GM21360 (cell line): ENCODE measurements at regions not wholly inside any gene's neighbourhood (a gene's known extent, or its start where the extent isn't known, plus 50 kb on each side); places are given as distances from the start of the nearest gene placed in this dataset.

Experiments
- ATAC-seq: cut with Tn5 transposase; IDR thresholded peaks from one replicate; pipeline ENCODE4 v1.9.1; 2021; ENCODE audit warnings: mild to moderate bottlenecking, moderate library complexity; ENCODE audit not compliant: unreplicated experiment

- ATAC-seq: no peak
Measured at GRCh38 chr9:7360513-7360912, 439.1 kb downstream of the DMAC1 start.

- no peak for ATAC-seq
Measured at GRCh38 chr9:7358876-7359275, 440.7 kb downstream of the DMAC1 start.

- no peak for ATAC-seq
Measured at GRCh38 chr9:7354704-7355103, 444.9 kb downstream of the DMAC1 start.

GRCh38 chr9:7348692-7349091, 450.9 kb downstream of the DMAC1 start:
- no peak for ATAC-seq

- no peak for ATAC-seq
Measured at GRCh38 chr9:7347556-7347955, 452.0 kb downstream of the DMAC1 start.

- no peak for ATAC-seq
Measured at GRCh38 chr9:7346144-7346543, 453.4 kb downstream of the DMAC1 start.

GRCh38 chr9:7342736-7343135, 456.8 kb downstream of the DMAC1 start:
- no peak for ATAC-seq

GRCh38 chr9:7342229-7342628, 457.3 kb downstream of the DMAC1 start:
- ATAC-seq: peak; percentile 85

GRCh38 chr9:7341571-7341970, 458.0 kb downstream of the DMAC1 start:
- no peak for ATAC-seq

- ATAC-seq: no peak
Measured at GRCh38 chr9:7340451-7340850, 459.1 kb downstream of the DMAC1 start.

- ATAC-seq: no peak
Measured at GRCh38 chr9:7338586-7339281, 460.8 kb downstream of the DMAC1 start.

GRCh38 chr9:7336356-7337065, 463.1 kb downstream of the DMAC1 start:
- no peak for ATAC-seq

- ATAC-seq: no peak
Measured at GRCh38 chr9:7333719-7334118, 465.9 kb downstream of the DMAC1 start.

- ATAC-seq: no peak
Measured at GRCh38 chr9:7332780-7333179, 466.8 kb downstream of the DMAC1 start.

- ATAC-seq: no peak
Measured at GRCh38 chr9:7328453-7328852, 471.1 kb downstream of the DMAC1 start.

- no peak for ATAC-seq
Measured at GRCh38 chr9:7325995-7326394, 473.6 kb downstream of the DMAC1 start.

- ATAC-seq: no peak
Measured at GRCh38 chr9:7324152-7324598, 475.4 kb downstream of the DMAC1 start.

- no peak for ATAC-seq
Measured at GRCh38 chr9:7320841-7321240, 478.7 kb downstream of the DMAC1 start.

- ATAC-seq: no peak
Measured at GRCh38 chr9:7320139-7320538, 479.4 kb downstream of the DMAC1 start.

GRCh38 chr9:7318920-7319319, 480.7 kb downstream of the DMAC1 start:
- ATAC-seq: no peak

GRCh38 chr9:7316967-7317366, 482.6 kb downstream of the DMAC1 start:
- ATAC-seq: no peak

- no peak for ATAC-seq
Measured at GRCh38 chr9:7316166-7316795, 483.3 kb downstream of the DMAC1 start.
